HG03342 (cell line): ENCODE measurements at regions not wholly inside any gene's neighbourhood (a gene's known extent, or its start where the extent isn't known, plus 50 kb on each side); places are given as distances from the start of the nearest gene placed in this dataset.

ENCODE experiments used
- ATAC-seq: cut with Tn5 transposase; IDR thresholded peaks from one replicate; pipeline ENCODE4 v1.9.1; 2021; ENCODE audit warnings: mild to moderate bottlenecking, moderate library complexity; ENCODE audit not compliant: unreplicated experiment

DNA sequence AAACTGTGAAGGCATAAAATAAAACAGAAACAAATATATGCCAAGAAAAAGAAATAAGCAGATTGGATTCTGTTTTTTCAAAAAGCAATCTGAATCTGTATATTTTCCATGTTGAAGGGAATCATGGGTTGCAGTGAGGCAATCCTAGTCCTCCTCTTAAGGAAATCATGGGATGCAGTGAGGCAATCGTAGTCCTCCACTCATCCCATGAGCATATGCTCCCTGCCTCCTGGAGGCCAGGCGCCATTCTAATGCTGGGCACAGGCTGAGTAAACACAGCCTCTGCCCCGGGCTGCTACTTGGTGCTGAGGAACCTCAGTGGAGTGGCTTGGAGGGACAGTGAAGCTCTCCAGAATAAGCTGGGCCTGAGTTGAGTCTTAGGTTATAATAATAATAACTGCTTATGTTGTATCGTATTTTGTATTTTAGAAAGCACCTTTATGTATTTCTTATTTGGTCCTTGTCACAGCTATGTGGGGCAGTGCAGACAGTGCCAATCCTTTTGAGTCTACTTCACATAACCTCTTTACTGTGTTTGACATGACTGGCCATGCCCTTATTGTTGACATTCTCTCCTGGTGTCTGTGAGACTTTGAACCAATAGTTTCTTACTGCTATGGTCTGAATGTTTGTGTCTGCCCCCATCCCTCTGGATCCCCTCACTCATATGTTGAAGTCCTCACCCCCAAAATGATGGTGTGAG, 56.6 kb upstream of the CITED2 start:
- ATAC-seq: no peak

DNA sequence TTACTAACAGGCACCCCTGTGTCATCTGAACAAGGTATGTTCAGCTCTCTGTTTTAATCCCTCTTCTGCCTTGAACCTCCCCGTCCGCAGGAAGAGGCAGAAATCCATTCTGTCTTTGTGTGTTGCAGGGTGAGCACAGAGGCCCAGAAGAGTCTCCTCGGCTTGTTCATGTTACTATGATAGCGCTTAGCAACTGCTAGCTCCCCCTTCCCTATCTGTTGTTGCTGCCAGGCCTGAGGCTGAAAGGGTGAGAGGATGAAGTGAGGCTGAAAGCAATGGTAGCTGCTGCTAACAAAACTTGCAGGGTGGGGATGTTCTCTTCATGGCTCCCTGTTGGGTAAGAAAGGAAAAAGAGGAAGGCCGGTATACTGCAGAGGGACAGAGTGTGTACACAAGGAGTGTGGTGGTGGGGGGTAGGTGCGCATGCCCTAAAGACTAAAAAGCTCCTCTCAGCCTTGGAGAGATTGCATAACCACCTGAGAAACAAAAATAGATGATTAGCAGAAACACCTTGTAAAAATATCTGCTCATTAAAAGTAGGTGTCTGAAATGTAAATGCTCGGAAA, 55.2 kb upstream of the CITED2 start:
- no peak for ATAC-seq

DNA sequence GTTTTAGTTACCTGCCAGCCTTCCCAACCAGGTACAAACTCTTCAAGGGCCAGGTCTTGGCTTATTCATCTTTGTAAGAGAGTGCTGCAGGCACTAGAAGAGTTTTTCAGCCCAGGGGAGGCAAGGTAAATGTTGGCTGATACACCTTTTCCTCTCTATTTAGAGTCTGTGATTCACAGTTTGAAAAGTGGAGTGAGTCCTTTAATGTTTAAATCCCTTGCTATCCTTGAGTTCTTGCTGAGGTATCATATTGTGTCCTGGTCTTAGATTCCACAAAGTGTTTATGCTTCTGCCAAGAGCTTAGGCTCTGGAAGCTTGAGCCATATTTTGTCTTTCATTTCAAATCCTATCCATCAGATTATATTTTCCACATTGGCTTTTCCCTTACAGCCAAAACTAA, 52.8 kb upstream of the CITED2 start:
- no peak for ATAC-seq

GRCh38 chr6:139426795-139427194, 52.3 kb upstream of the CITED2 start:
- no peak for ATAC-seq

DNA sequence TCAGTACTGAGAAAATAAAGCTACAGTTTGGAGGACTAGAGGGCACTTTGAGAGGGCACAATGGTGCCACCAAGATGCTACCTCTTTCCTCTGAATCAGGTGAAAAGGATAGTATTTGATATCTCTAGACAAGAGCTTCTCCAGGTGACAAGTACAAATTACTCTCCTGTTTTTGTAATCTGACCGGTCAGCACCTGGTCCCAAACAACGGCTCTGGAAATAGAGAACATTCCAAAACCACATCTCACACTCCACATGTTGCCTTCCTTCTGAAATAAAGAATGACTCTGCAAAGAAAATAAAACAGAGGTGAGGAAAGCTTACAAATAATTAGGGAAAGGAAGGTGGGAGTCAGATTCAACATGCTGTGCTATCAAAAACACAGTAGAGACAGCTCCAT, 51.3 kb upstream of the CITED2 start:
- ATAC-seq: no peak

DNA sequence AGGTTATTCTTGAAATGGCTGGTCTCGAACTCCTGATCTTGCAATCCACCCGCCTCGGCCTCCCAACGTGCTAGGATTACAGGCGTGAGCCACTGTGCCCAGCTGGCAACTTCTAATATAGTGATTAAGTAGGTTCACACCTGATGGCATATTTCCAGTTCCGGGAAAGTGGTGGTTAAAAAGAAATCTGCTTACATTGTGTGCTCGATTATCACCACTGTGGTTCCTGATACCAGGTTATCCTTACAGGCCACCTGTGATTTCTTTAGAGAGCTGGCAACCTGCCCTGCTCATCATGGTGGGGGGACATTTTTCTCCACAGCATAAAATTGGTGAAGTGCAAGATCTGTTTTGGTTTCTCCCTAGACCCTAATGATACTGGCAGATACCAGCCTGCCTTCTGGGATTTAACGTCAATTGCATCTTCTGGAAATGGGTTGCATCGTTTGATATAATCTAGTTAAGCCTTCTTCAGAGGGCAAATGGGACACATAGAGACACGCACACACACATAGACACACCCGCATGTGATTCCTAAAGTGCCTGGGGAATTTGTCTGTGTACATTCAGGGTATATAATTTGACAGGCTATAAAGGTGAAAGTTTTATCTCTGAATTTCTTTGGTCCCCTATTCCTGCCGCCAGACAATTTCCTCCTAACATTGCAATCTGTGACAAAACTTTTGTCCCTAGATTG, 49.7 kb upstream of the CITED2 start:
- no peak for ATAC-seq
